Stimulated activated CD8-positive, alpha-beta memory T cell treated with anti-CD3 and anti-CD28 coated beads, Interleukin-4, amount 100 ng/mL, for 48 hours (primary cell): ENCODE measurements at regions not wholly inside any gene's neighbourhood (a gene's known extent, or its start where the extent isn't known, plus 50 kb on each side); places are given as distances from the start of the nearest gene placed in this dataset.
"Not testable (repeated sequence)": the region's sequence is repeated elsewhere in the genome, so short reads cannot be mapped to it uniquely, and the experiment has no call there.

Experiments used
- DNase-seq: peaks from one replicate; pipeline ENCODE4 v3.0.0-alpha.2; 2020

DNA sequence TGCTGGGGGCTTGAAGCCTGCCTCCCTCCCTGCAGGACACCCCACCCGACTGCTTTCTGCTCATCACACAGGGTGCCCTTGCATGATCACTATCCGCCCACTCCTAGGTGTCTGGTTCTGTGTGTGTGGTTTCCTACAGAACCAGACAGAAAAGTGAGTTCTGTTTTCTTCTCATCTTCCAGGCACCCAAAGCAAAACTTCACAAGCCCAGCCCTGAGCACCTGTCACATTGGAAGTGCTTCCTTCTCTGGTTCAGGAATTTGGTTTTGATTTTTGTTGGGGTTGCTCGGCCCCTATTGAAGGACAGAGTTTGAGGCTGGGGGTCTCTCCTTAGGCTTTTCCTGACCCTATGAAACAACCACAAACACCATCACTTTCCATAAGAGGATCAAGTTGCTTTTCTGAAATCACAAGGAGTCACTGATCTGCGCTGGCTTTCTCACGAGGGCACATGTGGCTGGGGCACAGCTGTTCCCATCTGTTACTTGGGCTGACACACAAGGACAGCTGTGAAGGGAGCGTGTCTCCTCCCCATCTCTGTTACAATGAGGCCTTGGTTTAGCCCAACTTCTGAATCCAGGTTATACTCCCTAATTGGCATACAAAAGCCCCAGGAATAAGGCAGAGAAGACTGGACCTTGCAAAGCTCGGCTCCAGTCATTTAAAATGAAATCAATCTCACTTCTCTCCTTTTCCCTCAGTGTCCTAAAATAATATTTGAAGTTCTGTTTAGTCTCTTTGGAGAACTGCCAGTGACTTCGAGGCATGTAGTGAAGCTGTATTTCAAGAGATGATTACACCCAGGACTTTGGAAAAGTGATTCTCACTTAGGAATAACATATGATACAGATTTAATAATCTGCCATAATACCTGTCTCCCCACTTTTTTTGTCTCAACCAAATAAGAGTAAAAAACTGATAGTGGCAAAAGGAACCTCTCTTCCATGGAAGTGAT, 213.1 kb upstream of the GAS1 start:
- DNase-seq, result no peak

DNA sequence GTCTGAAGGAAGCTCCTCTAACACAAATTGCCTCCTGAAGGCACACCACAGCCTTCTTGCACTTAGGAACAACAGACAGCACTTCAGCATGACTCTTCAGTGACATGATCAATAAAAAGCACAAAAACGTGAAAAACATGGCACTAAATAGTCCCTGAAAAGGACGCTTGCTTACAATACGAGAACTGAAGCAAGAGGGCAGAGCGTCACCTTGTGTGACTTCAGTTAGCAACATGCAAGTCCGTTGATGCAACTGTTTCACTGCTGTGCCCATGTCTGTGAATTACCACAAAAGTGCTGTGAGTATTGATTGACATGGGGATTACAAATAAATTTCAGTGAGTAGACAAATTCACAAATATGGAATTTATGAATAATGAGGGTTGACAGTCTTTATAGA, 219.9 kb upstream of the GAS1 start:
- DNase-seq, result no peak

DNA sequence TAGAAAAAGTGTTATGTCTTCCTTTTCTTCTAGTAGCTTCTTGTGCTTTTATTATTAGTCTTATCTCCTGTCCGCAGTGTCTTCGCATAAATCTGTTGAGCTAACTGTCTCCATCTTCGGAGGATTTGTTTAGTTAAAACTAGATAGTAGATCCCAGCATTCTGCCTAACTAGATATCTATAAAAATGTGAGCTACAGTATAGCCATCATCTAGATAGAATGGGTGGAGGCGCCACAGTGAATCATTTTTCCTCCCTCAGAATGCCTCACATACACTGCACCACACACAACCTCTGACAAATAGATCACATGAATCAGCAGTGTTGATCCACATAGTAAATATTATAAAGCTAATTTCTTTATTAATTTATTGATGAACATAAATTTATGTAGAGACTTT, 220.3 kb upstream of the GAS1 start:
- DNase-seq, result no peak

DNA sequence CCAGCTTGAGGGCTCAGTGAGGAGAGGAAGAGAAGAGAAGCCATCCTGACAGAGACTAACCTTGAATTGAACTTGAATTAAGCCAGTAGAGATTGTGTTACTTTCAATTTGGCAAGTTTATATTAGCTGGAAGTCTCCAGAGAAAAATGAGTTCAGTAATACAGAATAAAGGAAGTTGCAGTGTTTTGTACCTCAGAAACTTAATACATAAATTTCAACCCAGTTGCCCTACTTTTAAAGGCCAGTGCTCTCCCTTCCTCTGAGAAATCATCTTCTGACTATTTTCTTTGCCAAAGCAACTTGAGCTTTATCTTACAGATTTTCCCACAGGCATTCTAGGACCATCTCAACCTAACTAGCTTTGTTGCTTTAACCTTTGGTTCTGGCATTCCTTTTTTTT, 231.0 kb upstream of the GAS1 start:
- DNase-seq, result no peak

DNA sequence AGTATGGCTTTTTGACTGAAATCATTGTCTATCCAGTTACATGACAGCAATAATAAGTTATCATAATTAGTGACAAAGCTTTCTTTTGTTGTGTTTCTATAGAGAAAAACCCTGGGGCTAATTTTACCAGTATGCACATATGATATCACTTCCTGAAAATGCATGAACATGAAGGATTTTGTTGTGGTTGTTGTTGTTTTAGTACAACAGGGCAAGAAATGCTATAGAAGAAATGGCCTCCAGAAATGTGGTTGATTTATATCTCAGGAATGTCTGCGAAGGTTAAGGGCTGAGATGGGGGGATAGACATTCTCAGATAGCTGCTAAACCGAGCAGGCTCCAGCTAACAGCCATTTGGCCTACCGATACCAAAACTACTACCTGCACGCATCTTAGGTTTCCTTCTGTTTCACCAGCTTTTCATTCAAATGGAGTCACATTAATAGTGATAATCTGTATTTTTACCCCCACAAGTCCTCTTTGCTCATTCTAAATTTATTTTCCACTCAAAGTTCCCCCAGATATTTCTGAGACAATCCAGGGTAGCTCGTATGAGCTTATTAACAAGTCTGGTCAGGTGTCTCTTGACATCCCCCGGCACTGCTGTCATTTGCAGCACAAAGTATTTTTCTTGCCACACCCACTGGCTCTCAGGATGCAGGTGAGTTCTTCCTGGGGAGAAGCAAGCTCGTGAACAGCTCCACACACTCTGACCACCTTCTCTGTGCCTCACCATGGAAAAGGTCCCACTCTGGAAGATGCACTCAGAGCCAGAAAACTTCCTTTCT, 232.4 kb upstream of the GAS1 start:
- no peak for DNase-seq

DNA sequence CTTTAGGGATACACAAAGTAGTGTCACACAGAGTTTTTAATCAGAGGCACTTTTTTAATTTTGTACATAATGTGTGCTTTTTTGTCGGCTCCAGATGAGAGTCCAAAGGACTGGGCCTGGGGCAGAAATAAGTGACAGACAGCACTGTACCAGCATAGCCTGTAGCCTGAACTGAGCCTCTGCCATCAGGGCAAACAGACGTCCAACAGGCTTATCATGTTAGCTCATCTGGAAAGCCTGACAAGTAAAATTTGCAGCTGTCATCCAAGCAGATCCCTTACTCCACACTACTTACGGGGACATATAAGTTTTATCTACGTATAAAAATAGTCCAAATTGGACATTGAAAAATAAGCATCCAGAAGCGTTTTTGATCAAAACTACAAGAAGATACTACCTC, 233.1 kb upstream of the GAS1 start:
- no peak for DNase-seq

DNA sequence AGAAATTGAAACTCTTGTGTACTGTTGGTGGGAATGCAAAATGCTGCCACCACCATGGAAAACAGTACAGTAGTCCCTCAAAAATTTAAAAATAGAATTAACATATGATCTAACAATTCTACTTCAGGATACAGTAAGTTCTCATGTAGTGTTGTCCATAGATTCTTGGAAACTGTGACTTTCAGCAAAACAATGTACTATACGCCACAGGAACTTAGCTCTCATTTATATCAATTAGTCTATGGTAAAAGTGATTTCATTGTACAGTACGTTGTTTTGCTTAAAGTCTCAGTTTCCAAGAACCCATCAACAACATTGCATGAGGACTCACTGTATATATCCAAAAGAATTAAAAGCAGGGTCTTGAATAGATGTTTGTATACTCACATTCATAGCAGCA, 233.5 kb upstream of the GAS1 start:
- no peak for DNase-seq

DNA sequence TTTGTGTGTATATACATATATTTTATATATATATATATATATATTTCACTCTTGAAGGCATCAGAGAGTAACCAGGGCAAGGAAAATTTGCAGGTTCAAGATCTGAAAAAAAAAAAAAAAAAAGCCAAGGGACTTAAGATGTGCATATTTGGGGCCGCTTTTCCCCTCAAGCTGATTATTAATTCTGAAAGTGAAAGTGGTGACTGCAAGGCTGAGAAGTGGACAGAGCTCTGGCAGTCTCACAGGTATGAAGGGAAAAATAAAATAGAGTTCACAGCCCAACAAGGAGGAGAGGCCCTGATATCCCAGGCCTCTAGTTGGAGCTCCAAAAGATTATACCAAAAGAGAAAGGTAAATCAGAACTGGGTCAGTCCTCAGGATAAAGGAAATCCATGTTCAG, 234.4 kb upstream of the GAS1 start:
- DNase-seq, result no peak

DNA sequence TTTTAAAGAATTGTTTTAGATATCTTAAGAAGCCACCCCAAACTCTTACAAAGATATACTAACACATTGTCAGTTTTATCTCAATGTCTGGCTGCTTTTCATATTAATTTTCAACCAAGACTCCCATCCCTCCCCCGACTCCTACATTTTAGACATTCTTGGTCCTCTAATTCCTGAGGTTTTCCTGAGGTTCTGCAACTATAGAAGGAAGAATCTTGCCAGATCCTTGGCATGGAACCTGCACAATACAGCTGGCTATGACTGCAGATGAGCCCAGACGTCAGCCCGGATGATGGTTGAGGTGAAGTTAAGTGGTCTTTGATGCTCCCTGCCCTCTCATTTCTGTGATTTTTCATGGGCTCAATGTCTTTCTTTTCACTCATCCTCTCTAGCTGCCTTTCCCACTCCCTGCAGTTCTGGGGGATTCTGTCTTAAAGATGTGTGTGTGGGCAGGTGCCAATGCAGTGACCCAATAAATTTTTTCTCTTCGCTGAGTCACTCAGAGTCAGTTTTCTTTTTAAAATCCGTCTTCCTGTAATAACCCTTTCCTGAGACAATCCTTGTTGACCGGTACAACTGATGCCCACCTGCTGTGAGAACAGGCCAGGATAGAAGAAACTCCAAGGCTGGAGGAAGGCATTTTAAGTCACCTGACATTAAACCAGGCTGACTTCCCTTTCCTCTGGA, 237.8 kb upstream of the GAS1 start:
- DNase-seq, result no peak

DNA sequence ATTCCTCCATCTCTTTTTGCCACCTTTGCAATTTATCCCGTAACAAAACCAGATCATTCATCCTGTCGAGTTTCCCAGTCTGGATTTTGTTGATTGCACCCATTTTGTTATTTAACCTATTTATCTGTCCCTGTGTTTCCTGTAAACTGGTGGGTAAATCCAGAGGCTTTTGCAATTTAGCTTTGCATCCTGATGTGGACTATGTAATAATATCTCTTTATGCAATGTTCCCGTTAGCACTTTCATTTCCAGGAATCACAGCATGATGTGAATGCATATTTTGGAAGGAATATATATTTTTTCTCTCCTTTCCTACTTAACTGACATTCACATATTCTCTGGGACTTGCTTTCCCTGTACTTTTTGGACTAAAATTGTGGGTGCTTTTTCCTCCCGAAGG, 240.3 kb upstream of the GAS1 start:
- DNase-seq, result no peak

DNA sequence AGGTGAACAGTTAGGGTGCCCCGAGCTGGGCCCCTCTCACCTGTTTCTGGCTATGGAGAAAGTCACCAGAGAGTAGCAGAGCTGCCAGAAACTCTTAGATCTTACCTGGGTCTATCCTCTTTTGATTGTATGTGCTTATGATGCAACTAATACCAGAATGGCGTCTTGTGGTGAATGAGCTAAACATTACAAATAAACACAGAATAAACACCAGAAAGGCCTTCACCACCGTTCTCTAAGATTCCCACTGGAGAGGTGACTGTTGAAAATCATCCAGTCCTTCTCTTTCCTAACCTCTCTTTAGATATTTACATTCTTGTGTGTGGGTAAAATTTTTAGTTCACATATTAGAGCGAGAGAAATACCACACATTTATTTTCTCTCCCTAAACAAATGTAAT, 241.7 kb upstream of the GAS1 start:
- DNase-seq, result no peak

DNA sequence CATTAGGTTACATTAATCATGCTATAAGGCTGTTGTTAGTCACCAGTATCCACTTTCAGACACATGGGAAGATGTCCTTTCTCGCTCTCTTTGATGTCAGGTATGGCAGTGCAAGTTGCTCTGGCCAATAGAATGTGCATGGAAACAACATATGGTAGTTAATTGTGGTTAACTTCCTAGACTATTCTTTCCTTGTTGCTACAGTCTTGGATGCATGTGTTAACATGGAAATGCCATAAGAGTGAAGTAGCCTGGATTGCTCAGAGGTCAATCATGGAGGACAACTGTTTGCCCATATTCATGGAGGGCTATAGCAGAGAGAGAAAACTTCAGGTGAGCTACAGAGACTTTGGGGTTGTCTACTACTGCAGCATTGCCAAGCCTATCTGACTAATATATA, 245.8 kb upstream of the GAS1 start:
- DNase-seq, result no peak

DNA sequence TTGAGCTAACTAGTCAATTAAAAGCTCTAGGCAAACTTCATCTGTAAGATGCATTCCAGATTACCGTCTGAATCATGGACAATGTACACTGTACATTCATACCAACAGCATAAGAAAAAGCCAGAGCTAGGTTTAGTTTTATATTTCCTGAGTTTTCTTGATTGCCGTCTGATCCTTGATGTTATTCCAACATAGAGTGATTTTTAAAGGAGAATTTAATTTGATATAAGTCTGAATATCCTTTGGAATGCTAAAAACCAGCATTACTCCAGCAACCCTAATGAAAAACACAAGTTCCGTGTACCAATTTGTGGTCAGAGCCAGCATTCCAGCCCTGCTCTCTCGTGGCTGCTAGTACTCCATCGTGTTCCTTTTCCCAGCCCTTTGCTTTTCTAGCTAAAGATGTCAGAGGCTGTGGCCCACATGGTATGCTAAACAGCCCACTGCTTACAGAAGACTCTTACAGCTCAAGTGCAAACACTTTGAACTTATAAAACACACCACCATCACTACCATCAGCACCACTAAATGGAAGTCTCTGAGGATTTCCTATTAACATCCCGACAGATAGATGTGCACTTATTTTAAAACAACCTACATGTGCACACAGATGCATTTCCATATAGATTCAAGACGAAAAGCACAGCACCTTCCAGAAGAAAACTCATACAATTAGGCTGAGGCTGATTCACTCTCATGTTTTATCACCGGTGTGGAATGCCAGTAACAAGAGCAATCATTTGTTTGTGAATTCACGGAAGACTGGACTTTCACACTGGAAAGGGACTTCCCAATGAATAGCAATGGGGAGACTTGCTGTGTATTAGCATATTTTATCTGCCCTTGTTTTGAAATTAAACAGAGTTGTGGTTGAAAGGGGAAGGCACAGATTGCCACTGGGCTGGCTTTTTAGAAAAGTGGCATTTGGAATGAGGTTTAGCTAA, 246.9 kb upstream of the GAS1 start:
- no peak for DNase-seq

DNA sequence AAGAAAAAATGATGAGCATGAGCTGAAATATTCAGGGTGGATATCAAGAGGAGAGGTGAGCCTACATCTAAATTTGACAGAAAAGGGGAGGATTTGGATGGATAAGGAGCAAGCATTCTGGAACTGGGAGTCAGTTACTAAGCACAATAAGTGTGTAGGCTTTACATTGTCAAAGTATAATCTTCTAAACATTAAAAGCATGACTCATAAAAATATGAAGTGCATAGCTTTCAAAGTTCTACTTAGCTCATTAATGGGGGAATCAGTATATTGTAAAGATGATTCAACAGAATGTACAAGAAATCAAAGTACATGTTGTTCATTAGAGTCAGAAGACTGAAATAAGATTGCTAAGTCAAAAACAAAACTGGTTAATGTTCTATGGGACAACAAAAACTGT, 248.0 kb upstream of the GAS1 start:
- DNase-seq, result no peak

DNA sequence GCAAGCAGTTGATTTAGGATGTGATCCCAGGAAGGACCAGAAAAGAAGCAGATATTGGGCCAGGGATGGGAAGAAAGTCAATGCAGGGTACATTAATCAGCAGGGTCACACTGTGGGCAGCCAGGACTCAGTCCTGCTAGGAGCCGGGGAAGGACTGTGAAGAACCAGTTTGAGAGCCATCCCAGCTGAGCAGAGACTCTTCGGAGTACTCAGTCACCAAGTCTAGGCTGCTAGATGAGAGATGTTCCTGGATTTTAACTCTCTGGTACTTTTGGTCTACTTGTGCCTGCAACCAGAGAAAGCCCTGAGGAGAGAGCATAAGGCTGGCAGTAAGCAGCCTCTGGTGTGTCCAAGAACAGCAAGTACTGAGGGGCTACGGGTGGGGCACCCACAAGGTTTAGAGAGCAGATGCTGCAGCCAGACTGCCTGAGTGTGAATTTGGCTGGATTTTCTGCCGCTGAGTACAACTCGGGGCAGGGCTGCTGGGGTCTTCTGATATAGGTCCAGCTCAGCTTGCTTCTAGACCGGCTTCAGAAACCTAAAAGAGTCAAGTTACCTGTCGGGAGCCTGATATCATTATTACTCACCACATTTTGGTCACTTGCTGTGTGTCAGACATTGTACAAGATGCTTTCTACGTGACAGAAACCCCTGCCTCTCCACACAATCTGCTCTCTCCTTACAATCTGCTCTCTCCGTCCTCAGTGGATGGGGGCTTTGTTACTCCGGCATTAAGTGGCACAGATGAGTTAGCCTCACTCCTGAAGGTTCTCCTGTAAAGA, 250.2 kb upstream of the GAS1 start:
- no peak for DNase-seq

DNA sequence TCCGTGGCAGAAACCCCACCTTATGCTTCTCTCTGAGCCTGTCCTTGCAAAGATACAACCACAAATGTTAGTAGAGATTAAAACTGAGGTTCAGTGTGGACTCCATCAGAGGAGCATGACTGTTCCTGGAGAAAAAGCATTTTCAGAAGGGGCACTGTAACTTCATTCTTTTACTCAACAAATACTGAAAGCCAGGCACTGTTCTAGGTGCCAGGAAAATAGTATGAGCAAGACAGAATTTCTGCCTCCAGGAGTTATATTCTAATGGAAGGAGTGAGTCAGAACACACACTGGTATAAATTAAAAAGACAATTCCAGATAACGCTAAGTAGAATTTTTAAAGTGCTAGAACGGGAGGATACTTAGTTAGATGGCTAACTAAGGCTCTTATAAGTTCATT, 251.4 kb upstream of the GAS1 start:
- DNase-seq, result no peak

DNA sequence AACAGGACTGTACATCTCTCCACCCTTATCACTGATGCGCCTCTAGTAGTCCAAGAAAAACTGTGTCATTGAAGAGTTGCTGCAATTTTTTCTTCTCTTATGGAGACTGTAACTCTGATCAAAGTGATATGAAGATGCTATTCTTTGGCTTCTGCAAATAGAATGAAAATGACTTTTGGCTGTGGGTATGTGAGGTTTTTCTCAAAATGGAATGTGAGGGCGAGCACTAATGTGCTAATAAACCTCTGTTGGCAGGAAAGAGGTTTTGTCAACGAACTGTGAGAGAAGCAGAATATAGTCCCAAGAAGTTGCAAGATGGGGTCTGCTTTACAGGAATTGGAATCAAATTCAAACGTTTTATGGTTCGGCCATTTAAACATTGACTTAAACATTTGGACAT, 252.0 kb upstream of the GAS1 start:
- no peak for DNase-seq

DNA sequence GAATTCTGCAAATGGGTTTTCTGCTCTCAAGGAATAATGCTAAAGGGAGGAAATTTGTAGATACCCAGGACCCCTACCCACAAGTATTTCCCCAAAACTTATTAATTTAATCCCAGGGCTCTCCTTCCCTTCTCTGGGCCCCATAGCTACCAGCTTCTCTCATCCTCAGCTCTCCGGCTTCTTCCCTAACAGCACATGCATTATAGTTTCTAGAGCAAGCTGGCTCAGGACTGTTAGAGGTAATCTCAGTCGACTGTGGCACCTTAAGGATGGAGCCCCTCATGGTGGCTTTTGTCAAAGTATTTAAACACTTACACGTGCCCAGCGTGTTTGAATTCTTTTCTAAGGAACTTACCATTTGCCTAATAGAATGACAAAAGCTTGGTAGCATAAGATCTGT, 252.5 kb upstream of the GAS1 start:
- DNase-seq, result no peak

DNA sequence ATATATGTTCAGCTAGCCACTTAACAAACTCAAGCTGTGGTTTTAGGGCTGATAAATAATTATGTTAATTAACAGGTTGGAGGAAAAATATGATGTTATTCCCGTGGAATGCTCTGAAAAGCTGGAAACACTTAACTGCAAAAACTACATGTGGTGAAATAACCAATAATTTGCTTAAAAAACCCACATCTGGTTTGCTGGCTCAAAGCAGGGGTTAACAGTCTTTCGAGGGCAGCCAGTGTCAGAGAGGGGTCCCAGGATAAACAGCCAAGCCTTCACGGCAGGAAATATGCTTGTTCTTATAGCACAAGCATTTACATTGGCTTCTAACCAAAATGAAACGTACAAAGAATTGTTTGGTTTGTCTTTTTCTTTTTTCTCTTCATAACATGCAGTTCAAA, 254.0 kb upstream of the GAS1 start:
- DNase-seq, result no peak

DNA sequence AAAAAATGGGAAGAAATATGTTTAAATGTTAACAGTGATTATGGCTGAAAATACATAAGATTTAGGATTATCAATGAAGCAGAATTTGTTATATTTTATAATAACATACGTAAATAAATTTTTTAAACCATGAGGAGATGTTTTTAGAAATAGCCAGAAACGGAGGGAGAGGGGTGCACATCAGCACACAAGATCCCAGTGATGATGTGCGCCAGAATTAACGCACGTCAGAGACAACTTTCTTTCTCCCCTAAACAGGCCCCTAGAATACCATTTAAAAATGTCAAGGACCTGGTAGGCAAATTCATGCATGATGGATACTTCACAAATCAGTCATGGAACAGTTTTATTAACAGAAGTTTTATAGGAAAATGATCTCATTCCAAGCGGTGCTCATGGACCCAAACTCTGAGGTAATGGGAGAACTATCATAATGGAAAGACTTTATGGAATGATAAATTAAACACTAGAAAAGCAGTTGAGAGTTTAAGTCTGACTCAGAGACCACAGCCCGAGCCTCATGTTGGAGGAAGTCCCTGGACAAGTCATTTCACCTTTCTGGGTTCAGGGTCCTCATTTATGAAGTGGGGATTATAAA, 258.9 kb upstream of the GAS1 start:
- no peak for DNase-seq

DNA sequence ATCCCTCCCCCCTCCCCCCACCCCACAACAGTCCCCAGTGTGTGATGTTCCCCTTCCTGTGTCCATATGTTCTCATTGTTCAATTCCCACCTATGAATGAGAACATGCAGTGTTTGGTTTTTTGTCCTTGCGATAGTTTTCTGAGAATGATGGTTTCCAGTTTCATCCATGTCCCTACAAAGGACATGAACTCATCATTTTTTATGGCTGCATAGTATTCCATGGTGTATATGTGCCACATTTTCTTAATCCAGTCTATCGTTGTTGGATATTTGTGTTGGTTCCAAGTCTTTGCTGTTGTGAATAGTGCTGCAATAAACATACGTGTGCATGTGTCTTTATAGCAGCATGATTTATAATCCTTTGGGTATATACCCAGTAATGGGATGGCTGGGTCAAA, 263.4 kb upstream of the GAS1 start:
- DNase-seq, result not testable (repeated sequence)
